ENCODE measurements at regions not wholly inside any gene's neighbourhood (a gene's known extent, or its start where the extent isn't known, plus 50 kb on each side); places are given as distances from the start of the nearest gene placed in this dataset.

DNA sequence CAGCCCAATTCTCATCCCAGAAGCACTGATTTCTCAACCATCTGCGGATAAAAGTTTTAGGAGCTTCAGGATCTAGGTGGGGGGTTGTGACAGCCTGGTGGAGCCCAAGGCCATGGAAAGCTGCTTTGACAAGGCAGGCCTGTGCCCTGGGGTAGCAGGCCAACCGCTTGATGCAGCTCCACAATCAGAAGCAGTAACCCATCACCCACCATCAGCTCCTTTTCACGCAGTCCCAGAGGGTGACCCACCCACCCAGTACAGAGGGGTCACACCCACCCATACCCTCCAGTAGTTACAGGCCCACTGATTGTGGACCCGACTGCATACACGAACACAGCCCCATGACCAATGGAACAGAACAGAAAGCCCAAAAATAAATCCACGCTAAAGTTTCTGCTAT lies 253.9 kb downstream of the AHR start:
- Histone ChIP-seq H3K4me1 (ENCODE audit: insufficient read depth, low read length) (peaks cover 10% of the 10 kb centered on the region), H3F3A (ENCODE audit: low read length, unreplicated experiment) (no peaks in the 10 kb centered on the region), H3K4me3 (ENCODE audit: low read length) (no peak overlapping the region), H2AFZ (ENCODE audit: low read length) (no peak overlapping the region), H3K9me3 (ENCODE audit: low read length) (no peaks in the 10 kb centered on the region), H4K20me1 (ENCODE audit: low read length) (no peaks in the 10 kb centered on the region), H3K9me2 (replicated peaks; ENCODE audit: low read length) (no peaks in the 10 kb centered on the region), H3K4me2 (ENCODE audit: low read length) (no peak overlapping the region), H3K79me2 (ENCODE audit: low read length) (no peaks in the 10 kb centered on the region), H3K27me3 (ENCODE audit: low read length) (no peaks in the 10 kb centered on the region), H3K9ac (ENCODE audit: low read length) (no peak overlapping the region), H3K27ac (ENCODE audit: low read length) (no peak overlapping the region), H3K36me3 (ENCODE audit: low read depth, low read length) (no peaks in the 10 kb centered on the region)
- ChIA-PET POLR2A (ENCODE audit: unreplicated experiment) (no interaction called here), CTCF (interaction anchor here (0.5 kb wide), 1 partner anchor 734 kb away, joined by 5 read pairs; no protein-coding TSS in a partner anchor)
- DNase-seq (no peak), ATAC-seq (no peak)
- no TSS peak for BruUV-seq (replicated peaks)
- no peak for TF ChIP-seq EZH2 (IDR thresholded peaks at IDR 0.05; ENCODE audit: low read length, unreplicated experiment)
- intact Hi-C loops (cut with micrococcal nuclease): no loop called here

DNA sequence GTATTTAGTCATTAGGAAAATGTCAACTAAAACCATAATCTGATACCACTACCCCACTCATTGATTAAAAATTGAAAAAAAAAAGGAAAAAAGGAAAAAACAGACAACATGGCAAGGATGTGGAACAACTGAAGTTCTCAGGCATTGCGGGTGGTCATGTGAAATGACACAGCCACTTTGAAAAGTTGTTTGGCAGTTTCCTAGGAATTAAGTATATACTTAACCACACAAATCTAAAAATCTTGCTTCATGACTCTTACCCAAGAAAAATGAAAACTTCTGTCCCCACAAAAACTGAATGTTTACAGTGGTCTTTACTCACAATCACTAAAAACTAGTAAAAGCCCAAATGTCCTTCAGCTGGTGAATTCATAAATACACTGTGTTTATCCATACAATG lies 254.5 kb downstream of the AHR start:
- H3F3A ChIP-seq (ENCODE audit: low read length, unreplicated experiment): no peaks in the 10 kb centered on the region
- H3K9me2 ChIP-seq (replicated peaks; ENCODE audit: low read length): no peaks in the 10 kb centered on the region
- H3K27ac ChIP-seq (ENCODE audit: low read length): no peak overlapping the region
- ChIA-PET POLR2A (ENCODE audit: unreplicated experiment) (no interaction called here), CTCF (no interaction called here)
- H2AFZ ChIP-seq (ENCODE audit: low read length): no peak overlapping the region
- no peak for TF ChIP-seq EZH2phosphoT487 (IDR thresholded peaks at IDR 0.05; ENCODE audit: borderline replicate concordance, low read length)
- no peak for TF ChIP-seq EZH2 (IDR thresholded peaks at IDR 0.05; ENCODE audit: low read length, unreplicated experiment)
- BruUV-seq (replicated peaks): no TSS peak
- no peak for DNase-seq
- H3K4me1 ChIP-seq (ENCODE audit: insufficient read depth, low read length): peaks cover 16% of the 10 kb centered on the region
- no peak overlapping the region for H3K4me3 ChIP-seq (ENCODE audit: low read length)
- ATAC-seq: no peak
- no peaks in the 10 kb centered on the region for H3K27me3 ChIP-seq (ENCODE audit: low read length)
- no peaks in the 10 kb centered on the region for H3K9me3 ChIP-seq (ENCODE audit: low read length)
- no peaks in the 10 kb centered on the region for H3K36me3 ChIP-seq (ENCODE audit: low read depth, low read length)
- no peak overlapping the region for H3K9ac ChIP-seq (ENCODE audit: low read length)
- H4K20me1 ChIP-seq (ENCODE audit: low read length): no peaks in the 10 kb centered on the region
- no peak overlapping the region for H3K4me2 ChIP-seq (ENCODE audit: low read length)
- intact Hi-C loops (cut with micrococcal nuclease): no loop called here
- no peaks in the 10 kb centered on the region for H3K79me2 ChIP-seq (ENCODE audit: low read length)

DNA sequence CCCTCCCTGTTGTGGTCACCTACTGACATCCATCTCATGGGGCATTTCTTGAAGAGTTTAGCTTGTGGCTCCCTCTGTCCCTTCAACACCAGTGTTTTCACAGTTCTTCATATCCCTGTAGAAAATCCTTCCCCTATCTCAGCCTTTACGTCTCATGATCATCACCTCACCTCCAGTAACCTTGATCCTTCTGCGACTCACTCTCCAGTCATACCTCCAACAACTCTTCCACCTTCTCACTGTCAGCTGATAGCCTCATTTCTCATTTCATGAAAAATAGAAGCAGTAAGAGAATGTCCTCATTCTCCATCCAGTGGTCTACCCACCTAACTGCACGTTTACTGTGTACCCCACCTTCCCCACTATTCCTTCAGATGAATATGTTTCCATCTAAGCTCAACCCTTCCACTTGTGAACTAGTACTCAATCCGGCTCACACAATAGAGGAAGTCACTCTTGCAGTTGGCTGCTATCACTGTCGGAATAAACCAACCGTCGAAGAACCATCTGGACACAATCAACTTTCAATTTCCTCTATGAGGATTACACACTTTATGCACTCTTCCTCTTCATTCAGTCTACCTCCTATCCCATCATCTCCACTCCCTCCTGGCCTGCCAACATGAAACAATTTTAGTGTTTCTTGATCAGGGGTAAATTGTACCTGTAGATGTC lies 256.0 kb downstream of the AHR start:
- no peak overlapping the region for H3K4me2 ChIP-seq (ENCODE audit: low read length)
- H2AFZ ChIP-seq (ENCODE audit: low read length): no peak overlapping the region
- TF ChIP-seq, protein P1, sequence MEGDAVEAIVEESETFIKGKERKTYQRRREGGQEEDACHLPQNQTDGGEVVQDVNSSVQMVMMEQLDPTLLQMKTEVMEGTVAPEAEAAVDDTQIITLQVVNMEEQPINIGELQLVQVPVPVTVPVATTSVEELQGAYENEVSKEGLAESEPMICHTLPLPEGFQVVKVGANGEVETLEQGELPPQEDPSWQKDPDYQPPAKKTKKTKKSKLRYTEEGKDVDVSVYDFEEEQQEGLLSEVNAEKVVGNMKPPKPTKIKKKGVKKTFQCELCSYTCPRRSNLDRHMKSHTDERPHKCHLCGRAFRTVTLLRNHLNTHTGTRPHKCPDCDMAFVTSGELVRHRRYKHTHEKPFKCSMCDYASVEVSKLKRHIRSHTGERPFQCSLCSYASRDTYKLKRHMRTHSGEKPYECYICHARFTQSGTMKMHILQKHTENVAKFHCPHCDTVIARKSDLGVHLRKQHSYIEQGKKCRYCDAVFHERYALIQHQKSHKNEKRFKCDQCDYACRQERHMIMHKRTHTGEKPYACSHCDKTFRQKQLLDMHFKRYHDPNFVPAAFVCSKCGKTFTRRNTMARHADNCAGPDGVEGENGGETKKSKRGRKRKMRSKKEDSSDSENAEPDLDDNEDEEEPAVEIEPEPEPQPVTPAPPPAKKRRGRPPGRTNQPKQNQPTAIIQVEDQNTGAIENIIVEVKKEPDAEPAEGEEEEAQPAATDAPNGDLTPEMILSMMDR (conservative IDR thresholded peaks at IDR 0.05; ENCODE audit: low read depth, low read length): no peak
- TF ChIP-seq EZH2 (IDR thresholded peaks at IDR 0.05; ENCODE audit: low read length, unreplicated experiment) (no peak), EZH2phosphoT487 (IDR thresholded peaks at IDR 0.05; ENCODE audit: borderline replicate concordance, low read length) (no peak)
- ATAC-seq: no peak
- H3K27me3 ChIP-seq (ENCODE audit: low read length): no peaks in the 10 kb centered on the region
- no peak overlapping the region for H3K4me3 ChIP-seq (ENCODE audit: low read length)
- ChIA-PET POLR2A (ENCODE audit: unreplicated experiment) (no interaction called here), CTCF (no interaction called here)
- no peaks in the 10 kb centered on the region for H3K36me3 ChIP-seq (ENCODE audit: low read depth, low read length)
- no peaks in the 10 kb centered on the region for H4K20me1 ChIP-seq (ENCODE audit: low read length)
- DNase-seq: no peak
- no peak overlapping the region for H3K27ac ChIP-seq (ENCODE audit: low read length)
- no peaks in the 10 kb centered on the region for H3K9me2 ChIP-seq (replicated peaks; ENCODE audit: low read length)
- intact Hi-C loops (cut with micrococcal nuclease): loop anchor here (5.0 kb wide), 1 partner anchor 742 kb away; no protein-coding TSS in a partner anchor
- no TSS peak for BruUV-seq (replicated peaks)
- H3K9ac ChIP-seq (ENCODE audit: low read length): no peak overlapping the region
- peaks cover 4% of the 10 kb centered on the region for H3F3A ChIP-seq (ENCODE audit: low read length, unreplicated experiment)
- H3K4me1 ChIP-seq (ENCODE audit: insufficient read depth, low read length): peaks cover 28% of the 10 kb centered on the region
- H3K9me3 ChIP-seq (ENCODE audit: low read length): no peaks in the 10 kb centered on the region
- no peaks in the 10 kb centered on the region for H3K79me2 ChIP-seq (ENCODE audit: low read length)

Measured in PC-3 (cell line).